ENCODE measurements at regions not wholly inside any gene's neighbourhood (a gene's known extent, or its start where the extent isn't known, plus 50 kb on each side); places are given as distances from the start of the nearest gene placed in this dataset.
"Not testable (repeated sequence)": the region's sequence is repeated elsewhere in the genome, so short reads cannot be mapped to it uniquely, and the experiment has no call there.

DNA sequence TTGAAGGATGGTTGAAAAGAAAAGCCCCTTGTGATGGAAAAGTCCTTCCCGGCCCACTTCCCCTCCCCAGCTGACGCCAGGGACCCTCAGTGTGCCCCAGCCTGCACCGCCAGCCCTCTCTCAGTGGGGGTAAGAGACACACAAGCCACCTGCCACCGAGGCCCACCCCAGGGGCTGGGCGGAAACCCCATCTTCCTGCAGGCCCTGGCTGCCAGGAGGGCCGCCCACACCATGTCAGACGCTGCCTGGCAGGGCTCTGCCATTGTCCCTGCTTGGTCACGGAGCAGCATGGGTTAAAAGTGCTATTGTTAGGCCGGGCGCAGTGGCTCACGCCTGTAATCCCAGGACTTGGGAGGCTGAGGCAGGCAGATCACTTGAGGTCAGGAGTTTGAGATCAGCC lies 142.0 kb upstream of the ZNF469 start:
- H3K4me3 Mint-ChIP-seq, H3K36me3 Mint-ChIP-seq, H3K27ac Mint-ChIP-seq, DNase-seq, H3K9me3 Mint-ChIP-seq, H3K4me1 Mint-ChIP-seq, CTCF ChIA-PET: not testable (repeated sequence)
- H3K27me3 Mint-ChIP-seq = peaks cover 13% of the 10 kb centered on the region

- H3K4me1 Mint-ChIP-seq, DNase-seq, H3K27ac Mint-ChIP-seq, H3K9me3 Mint-ChIP-seq, CTCF ChIA-PET, H3K36me3 Mint-ChIP-seq, H3K4me3 Mint-ChIP-seq: not testable (repeated sequence)
- peaks cover 13% of the 10 kb centered on the region for H3K27me3 Mint-ChIP-seq
These were observed 141.1 kb upstream of the ZNF469 start for GRCh38 chr16:88241404-88242311.

DNA sequence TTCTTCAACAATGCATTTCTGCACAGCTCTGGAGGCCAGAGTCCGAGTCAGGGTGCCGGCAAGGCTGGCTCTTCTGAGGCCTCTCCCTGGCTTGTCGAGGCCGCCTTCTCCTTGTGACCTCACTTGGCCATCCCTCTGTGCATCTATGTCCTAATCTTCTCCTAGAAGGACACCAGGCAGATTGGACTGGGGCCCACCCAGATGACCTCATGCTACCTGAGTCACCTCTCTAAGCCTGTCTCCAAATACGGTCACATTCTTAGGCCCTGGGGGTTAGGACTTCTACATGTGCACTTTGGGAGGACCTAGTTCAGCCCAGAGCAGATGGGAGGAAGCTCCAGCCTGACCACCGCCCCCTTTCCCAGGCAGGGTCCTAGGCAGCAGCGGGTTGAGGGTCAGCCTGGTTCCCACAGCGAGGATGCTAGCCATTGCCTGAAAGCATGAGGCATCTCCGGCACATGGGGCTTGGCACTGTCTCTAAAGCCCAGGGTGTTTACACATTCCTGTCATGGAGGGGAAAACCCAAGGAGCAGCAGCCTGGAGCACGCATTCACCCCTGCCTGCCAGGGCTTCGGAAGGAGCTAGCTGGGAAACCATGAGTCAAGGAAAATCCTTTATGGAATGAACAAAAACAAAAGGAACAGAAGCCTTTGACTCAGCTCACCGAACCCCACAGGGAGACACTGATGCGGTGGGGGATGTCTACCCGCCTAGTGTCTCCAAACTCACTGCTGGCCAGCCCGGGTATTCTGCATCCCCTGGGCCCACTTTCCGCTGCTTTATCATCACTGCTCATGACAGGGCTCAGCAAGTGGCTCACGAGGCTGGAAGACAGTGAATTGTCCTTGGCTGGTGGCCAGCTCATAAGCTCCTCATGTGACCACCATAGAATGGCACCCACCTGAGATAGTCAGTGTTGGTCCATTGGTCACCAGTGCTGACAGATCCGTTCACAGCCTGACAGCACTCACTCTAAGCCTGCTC lies 140.2 kb upstream of the ZNF469 start:
- H3K27ac Mint-ChIP-seq, H3K4me1 Mint-ChIP-seq, CTCF ChIA-PET, H3K4me3 Mint-ChIP-seq, DNase-seq, H3K36me3 Mint-ChIP-seq, H3K9me3 Mint-ChIP-seq: not testable (repeated sequence)
- peaks cover 13% of the 10 kb centered on the region for H3K27me3 Mint-ChIP-seq

- H3K36me3 Mint-ChIP-seq, CTCF ChIA-PET, H3K4me3 Mint-ChIP-seq, H3K27me3 Mint-ChIP-seq, H3K4me1 Mint-ChIP-seq, H3K9me3 Mint-ChIP-seq, H3K27ac Mint-ChIP-seq, DNase-seq: not testable (repeated sequence)
These were observed 138.8 kb upstream of the ZNF469 start for GRCh38 chr16:88243921-88244320.

- H3K4me1 Mint-ChIP-seq, H3K4me3 Mint-ChIP-seq, CTCF ChIA-PET, DNase-seq, H3K27me3 Mint-ChIP-seq, H3K9me3 Mint-ChIP-seq, H3K36me3 Mint-ChIP-seq, H3K27ac Mint-ChIP-seq: not testable (repeated sequence)
These were observed 137.3 kb upstream of the ZNF469 start for GRCh38 chr16:88245241-88246081.

GRCh38 chr16:88246955-88247582 lies 135.7 kb upstream of the ZNF469 start:
- CTCF ChIA-PET, H3K27me3 Mint-ChIP-seq, H3K36me3 Mint-ChIP-seq, H3K4me3 Mint-ChIP-seq, H3K4me1 Mint-ChIP-seq, H3K27ac Mint-ChIP-seq, H3K9me3 Mint-ChIP-seq, DNase-seq: not testable (repeated sequence)

DNA sequence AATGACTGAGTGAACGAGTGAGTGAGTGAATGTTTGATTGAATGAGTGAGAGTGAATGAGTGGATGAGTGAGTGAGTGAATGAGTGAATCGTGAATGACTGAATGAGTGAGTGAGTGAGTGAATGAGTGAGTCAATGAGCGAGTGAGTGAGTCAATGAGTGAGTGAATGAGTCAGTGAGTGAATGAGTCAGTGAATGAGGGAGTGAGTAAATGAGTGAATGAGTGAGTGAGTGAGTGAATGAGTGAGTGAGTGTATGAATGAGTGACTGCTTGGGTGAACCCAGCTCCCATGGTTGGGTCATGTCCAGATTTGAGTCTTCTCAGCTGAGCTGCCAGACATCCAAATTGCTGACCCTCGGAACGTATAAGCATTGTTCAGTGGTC lies 135.2 kb upstream of the ZNF469 start:
- H3K27me3 Mint-ChIP-seq, H3K36me3 Mint-ChIP-seq, H3K9me3 Mint-ChIP-seq, DNase-seq, H3K4me3 Mint-ChIP-seq, H3K4me1 Mint-ChIP-seq, H3K27ac Mint-ChIP-seq, CTCF ChIA-PET: not testable (repeated sequence)

DNA sequence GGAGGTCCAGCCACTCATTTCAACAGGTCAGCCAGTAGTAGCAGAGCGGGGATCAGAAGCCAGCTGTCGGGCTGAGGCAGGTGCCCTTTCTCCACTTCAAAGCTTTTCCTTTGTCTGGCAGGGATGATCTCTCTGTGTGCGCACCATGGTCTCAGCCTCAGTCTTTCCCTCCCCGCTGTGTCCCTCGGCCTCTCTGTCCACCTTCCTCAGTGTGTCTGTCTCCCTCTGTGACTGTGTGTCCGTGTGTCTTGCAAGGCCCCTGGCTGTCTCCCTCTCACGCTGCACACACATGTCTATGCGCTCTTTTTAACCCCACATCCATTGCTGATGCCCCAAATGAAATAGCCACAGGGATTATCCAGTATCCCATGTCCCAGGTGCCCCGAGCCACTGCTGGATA lies 134.0 kb upstream of the ZNF469 start:
- H3K27ac Mint-ChIP-seq, H3K9me3 Mint-ChIP-seq, H3K36me3 Mint-ChIP-seq, CTCF ChIA-PET, H3K4me1 Mint-ChIP-seq, DNase-seq, H3K4me3 Mint-ChIP-seq, H3K27me3 Mint-ChIP-seq: not testable (repeated sequence)

- H3K4me1 Mint-ChIP-seq, CTCF ChIA-PET, H3K9me3 Mint-ChIP-seq, H3K36me3 Mint-ChIP-seq, H3K27me3 Mint-ChIP-seq, H3K27ac Mint-ChIP-seq, H3K4me3 Mint-ChIP-seq, DNase-seq: not testable (repeated sequence)
These were observed 132.4 kb upstream of the ZNF469 start for GRCh38 chr16:88250381-88250780.

DNA sequence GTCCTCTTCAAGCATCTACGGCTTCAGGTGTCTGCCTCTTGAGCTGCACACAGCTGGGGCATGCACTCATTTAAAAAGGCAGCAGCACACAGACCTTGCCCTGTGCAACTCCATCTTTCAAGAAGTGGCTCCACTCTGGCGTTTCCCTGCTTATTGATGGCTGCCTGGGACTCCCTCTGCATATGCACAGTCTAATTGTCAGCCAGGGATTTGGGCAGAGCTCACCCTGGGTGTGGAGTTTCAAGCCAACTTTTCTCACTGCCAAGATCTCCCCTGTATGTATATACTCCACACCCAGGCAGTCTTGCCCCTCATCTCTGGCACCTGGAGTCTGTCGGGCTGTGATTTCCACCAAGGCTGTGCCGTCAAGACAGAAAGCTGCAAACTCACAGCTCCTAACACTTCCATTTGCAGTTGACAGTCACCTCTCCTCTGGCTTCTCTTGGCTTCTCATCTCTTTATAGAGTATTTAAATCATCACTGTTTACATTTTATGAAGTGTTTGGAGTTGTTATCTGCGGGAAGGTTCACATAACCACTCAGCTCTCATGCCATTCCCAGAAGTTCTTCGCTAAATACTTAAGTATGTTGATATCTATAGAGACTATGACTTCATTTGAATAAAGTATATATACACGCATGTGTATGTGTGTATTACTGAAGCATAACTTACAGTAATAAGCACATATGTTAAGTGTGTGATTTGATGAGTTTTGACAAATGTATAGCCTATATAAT lies 130.5 kb upstream of the ZNF469 start:
- DNase-seq, H3K4me1 Mint-ChIP-seq, H3K4me3 Mint-ChIP-seq, H3K27ac Mint-ChIP-seq, CTCF ChIA-PET, H3K9me3 Mint-ChIP-seq, H3K36me3 Mint-ChIP-seq: not testable (repeated sequence)
- H3K27me3 Mint-ChIP-seq = peaks cover 15% of the 10 kb centered on the region

DNA sequence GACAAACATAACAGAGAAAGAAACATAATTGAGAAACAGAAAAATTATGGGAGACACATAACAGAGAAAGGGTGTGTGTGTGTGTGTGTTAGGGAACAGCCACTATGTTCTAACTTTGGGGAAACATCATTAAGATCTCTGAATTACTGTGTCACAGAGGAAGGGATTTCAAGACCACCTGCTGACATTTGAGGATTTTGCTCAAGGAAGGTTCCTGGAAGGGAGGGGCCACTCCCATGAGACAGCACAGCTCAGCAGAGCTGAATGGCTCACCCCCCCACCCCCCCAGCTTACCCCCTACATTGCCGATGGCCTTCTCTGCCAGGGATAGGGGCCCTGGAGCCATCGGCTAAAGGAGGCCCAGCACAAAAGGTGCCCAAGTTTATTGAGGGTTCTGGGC lies 124.6 kb upstream of the ZNF469 start:
- H3K4me1 Mint-ChIP-seq, DNase-seq, CTCF ChIA-PET, H3K27ac Mint-ChIP-seq, H3K36me3 Mint-ChIP-seq, H3K9me3 Mint-ChIP-seq, H3K4me3 Mint-ChIP-seq: not testable (repeated sequence)
- peaks cover 64% of the 10 kb centered on the region for H3K27me3 Mint-ChIP-seq

GRCh38 chr16:88258764-88259525 lies 123.8 kb upstream of the ZNF469 start:
- H3K36me3 Mint-ChIP-seq, DNase-seq, CTCF ChIA-PET, H3K4me1 Mint-ChIP-seq, H3K27ac Mint-ChIP-seq, H3K4me3 Mint-ChIP-seq, H3K9me3 Mint-ChIP-seq: not testable (repeated sequence)
- H3K27me3 Mint-ChIP-seq = peaks cover 64% of the 10 kb centered on the region

DNA sequence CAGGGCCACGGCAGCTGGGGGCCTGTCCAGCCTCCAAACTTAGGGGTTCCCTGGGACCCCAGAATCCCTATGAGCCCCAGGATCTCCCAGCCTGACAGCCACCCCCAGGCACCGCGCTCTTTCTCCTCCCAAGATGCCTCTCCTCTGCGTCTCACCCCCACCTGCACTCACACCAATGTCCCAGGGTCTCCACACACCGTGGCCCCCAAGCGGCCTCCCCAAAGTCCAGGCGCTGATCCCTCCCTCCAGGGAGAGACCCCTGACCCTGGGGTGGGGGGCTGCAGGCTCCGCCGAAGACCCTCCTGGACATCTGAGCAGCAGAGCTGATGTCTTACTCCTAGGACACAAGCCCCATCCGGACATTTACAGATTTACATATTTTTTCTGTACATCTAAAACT lies 123.2 kb upstream of the ZNF469 start:
- H3K27ac Mint-ChIP-seq, H3K9me3 Mint-ChIP-seq, H3K4me1 Mint-ChIP-seq, H3K4me3 Mint-ChIP-seq, H3K36me3 Mint-ChIP-seq, DNase-seq, CTCF ChIA-PET: not testable (repeated sequence)
- H3K27me3 Mint-ChIP-seq = peaks cover 64% of the 10 kb centered on the region

All from activated naive CD4-positive, alpha-beta T cell treated with anti-CD3 and anti-CD28 coated beads, Interleukin-2, amount 10 ng/mL, durations not matched to agents 7 days and 5 days (primary cell).